NCI-H524 (cell line): ENCODE measurements at regions not wholly inside any gene's neighbourhood (a gene's known extent, or its start where the extent isn't known, plus 50 kb on each side); places are given as distances from the start of the nearest gene placed in this dataset.

ENCODE experiments used
- DNase-seq, 2 experiments: peaks; one replicate each; lab custom pipeline; 2025; lab: John Stamatoyannopoulos, UW

DNA sequence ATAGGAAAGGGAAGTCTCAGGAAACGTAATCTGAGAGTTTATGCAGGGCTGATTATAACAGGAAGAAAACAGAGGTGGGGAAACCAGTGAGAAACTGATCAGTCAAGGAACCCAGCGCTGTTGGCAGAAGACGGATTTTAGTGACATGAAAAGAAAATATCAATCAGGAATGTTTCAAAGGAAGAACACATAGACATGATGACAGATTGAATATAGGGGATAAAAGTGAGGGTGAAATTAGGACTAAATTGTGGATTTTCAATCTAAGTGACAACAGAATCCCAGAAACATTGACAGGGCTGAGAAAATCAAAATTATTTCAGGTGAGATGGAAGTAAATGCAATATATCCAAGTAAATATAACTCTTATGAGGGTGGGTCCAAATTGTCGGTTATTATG, 199.8 kb upstream of the CCDC150 start:
- DNase-seq, result no peak

DNA sequence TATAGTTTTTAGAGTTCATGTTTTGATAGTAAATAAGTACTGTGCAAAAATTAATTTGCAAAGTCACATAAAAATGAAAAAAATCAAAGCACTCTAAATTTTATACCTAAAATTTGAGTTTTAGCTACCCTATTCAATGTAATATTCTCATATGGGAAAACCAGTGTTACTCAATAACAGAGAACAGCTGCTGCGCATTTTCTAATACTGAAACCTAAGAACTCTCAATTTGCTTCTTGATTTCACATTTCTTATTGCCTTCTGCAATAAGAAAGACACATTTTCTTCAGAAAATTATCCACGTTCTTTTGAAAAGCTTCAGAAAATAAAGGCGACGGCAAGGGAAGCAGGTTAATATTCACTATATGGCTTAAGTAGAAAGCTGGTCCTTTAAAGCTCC, 199.1 kb upstream of the CCDC150 start:
- DNase-seq, result peak in 1 of 2 experiments; percentile 47

DNA sequence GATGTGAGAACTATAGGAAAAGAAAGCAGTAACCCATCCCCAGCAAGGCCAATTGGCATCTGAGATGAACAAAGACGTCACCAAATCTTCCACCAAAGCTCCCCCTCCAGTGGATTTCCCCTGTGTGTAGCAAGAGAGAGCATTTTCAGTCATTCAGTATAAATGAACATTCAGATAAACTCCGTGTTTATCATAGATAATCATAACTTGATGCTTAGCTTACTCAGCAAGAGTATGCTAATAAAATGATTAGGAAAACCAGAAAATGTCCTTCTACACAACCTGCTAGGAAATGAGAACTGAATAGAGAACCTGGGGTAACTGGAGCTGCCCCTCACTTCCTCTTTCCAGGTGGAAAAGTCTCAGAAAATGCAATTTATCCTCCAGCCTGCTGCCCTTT, 198.0 kb upstream of the CCDC150 start:
- no peak for DNase-seq

DNA sequence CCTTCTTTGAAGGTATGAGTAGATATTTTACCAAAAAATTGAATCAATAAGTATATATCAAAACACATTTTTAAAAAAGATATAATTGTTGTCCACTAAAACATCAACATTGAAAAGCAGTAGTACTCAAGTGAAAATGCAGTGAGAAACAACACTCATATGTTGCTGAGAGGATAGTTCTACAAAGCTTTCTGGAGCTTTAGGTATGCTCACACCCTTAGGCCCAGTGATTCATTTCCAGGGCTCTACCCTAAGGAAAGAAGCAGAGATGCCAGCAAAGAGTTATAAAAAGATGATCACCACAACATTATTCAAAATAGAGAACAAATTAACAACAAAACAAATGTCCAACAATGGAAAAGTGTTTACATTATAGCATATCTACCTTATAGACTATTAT, 197.3 kb upstream of the CCDC150 start:
- no peak for DNase-seq

DNA sequence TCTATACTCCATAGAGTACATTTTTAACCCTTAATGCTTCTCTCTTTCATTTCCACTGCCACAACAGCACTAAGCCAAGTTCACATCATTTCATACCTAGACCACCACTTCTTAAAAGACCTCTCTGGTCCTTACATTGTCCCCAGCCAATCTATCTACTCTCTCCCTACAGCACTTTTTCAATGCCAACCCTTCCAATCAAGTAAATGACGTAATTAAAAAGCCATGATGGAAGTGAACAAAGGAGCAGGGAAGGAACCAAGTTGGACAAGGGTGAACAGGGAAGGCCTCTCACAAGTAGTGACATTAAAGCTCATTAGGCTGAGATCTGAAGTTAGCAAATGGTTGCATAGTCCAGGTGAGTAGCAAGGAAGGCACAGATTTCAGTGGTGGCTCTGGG, 195.1 kb upstream of the CCDC150 start:
- no peak for DNase-seq

DNA sequence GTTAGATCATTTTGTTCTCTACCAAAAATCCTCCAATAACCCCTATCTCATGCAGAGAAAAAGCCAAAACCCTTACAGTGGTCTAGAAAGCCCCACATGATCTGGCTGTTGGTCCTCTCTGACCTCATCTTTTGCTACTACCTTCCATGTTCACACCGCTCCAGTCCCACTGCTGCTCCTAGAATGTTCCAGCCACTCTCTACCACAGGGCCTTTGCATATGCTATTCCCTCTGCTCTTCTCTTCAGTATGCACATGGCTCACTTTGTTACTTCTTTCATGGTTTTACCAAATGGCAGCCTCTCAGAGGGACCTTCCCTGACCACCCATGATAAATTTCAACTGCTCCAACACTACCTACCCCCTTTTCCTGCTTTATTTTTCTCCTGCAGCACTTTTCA, 193.5 kb upstream of the CCDC150 start:
- no peak for DNase-seq

DNA sequence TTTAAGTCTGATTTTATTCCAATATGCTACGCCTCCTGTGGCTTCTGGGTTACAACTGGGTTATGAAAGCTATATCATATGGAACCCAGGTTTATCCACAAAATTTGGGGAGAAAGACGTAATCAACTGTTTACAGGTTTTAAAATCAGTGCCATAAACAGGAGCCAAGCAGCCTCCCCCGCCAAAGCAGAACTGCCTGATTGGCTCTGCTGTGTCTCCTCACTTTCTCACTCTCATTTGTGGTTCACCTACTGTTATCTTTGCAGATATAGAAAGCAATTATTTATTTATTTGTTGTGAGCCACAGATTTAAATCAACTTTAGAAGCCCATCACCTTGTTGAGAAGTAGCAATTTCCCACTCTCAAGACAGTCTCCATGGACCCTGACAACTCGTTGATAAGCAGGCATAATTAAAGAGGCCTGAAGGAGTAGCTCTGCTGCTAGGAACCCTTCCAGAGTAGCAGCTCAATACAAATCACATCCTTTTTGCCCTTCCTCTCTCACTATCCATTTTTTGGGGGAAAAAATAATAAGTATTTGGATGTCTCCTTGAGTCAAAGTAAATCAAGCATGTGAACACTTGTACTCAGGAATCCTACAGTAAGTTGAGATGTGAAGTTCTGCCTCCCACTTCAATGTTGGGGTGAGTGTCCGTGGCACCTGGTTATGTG, 191.0 kb upstream of the CCDC150 start:
- DNase-seq, result no peak

DNA sequence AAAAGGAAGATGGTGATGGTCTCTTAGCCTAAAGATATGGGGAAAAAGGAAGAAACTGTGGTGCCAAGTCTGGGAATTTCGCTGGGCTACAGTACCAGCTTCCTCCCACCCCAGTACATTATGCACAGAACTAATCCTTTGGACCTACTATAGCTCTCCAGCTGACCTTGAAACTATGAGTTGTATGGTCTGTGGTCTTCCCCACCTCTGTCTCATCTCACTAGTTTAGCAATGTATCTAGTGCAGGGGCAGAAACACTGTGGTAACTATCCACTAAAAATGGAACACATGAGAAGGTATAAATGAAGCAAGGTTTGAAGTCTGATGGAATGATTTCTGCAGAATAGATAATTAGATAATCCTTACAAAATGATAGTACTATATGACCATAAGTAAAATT, 190.4 kb upstream of the CCDC150 start:
- DNase-seq, result no peak

DNA sequence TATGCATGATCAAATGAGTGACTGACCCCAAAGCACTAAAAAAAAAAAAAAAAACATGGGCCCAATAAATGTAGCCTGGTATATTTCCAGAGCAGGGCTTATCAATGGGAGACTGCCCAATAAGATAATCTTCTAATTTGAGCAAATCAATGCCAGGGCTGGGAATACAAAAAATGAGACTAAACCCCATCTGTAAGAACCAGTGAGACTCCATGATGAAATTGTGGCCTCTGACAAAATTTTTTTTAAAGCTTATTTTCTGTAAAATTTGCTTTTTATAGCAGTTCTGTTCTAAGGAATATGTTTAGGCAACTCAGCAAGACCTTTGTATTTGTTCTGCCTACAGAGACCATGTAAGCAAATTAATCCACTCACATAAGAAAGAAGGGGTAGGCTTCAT, 186.8 kb upstream of the CCDC150 start:
- DNase-seq, result no peak

DNA sequence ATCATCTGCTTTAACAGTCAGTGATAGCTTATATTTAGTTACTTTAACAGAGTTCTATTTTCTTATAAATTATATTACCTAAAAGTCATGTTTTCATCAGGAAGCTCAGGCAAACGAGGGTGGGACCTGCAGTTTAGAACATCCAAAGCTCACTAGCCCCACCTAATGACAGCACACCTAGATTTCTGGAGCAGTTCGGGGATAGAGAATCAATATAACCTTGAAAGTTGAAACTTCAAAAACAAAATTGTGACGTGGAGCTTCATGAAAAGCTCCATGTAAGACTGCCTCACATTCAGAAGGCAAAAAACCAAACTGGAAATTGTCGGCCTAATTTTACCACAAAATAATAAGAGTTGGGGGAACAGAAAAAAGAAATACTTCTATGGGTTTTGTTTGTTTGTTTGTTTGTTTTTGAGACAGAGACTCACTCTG, 185.9 kb upstream of the CCDC150 start:
- peak in 1 of 2 experiments; percentile 45 for DNase-seq

DNA sequence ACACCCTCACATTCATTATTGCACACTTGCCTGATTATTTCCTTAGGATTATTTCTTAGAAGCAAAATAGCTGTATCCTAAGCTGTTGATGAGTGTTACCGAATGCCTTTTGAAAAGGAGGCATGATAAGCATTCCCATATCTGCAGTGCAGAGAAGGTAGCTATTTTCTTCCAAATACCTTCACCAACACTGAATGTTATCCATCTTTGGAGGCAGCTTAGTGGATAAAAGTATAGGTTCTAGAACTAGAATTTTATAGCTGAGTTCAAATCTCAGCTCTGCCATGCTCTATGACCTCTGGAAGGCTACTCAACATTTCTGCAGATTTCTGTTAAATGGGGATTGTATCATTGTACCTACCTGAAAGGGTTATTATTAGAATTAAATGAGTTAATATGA, 185.0 kb upstream of the CCDC150 start:
- no peak for DNase-seq

DNA sequence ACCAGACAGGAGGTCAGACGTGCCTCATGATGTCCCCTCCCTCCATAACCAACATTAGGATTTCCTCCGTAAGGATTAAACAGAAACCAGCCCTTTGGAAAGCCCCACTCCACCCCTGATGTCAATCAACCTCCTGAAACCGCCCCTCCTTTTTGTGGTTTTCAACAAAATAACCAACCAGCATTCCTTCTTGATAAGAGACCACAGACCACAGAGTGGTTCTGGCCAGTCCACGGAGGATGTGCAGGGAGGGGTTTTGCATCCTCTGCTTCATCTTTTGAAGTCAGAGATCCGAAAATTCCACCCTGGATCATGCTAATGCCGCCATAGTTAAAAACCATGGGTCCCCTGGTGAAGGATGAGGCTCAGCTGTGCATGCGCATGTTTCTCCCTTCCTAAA, 180.0 kb upstream of the CCDC150 start:
- DNase-seq, result no peak

DNA sequence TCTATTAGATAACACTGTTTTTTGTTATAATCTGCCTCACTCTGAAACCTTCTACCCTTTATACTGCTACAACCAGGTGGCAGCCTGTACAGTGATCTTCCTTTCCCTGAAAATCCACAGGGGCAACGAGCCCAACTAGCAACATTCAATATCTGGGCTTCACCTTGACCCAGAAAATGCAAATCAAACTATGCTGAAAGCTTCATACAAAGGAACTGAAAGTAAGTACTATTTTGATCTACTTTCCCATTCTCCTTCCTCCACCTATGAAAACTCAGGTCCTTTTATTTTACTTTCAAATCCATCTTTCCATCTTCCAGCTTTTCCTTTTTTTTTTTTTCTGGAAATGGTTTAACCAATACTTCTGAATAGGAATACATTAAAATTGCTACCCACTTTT, 175.8 kb upstream of the CCDC150 start:
- no peak for DNase-seq

DNA sequence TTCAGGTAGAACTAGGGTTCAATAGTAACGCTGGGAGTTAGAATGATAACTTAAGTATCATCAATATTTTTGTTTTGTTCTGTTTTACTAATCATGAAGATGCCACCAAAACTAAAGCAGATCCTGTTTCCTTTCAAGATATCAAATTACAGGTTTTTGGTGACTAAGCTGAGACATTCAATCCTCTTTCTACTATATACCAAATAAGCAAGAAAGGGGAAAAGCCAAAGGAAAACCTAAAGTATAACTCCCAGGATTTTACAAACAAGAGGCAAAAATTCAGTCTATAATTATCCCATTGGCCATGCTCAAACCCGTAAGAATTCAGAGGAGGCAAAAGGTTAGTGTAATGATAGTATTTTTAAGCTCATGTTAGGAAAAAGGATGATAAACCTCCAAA, 175.2 kb upstream of the CCDC150 start:
- no peak for DNase-seq

DNA sequence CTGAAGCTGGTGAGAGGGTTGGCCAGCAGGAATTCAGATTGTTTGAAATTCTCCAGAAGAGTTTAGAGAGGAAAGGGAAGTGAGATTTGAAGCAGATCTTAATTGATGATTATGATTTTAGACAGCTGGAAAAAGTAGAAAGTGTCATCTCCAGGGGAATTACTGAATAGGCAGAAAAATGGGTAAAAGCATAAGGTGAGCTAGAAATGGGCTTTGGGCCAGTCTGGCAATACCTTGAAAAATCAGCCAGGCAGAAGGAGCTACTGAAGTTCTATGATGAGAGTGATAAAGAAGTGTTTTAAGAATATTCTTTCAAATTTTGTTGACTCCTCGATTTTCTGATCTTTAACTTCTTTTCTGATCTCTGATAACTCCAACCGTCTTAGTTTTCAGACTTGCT, 172.9 kb upstream of the CCDC150 start:
- no peak for DNase-seq

DNA sequence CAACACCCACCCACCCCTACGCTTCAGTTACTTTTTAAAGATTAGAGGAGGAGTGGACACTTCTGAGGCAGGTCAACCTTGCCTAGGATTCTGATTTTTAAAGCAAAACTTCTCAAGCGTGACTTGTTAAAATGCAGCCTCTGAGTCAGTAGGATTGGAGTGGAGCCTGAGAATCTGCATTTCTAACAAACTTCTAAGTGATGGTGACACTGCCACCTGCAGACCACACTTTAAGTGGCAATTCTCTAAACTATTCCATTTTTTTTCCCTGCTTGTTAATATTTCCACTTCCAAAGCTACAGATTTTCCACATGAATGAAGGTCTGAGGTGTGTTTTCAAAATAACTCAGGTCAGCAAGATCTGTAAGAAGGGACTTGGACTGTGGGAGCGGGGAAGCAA, 171.1 kb upstream of the CCDC150 start:
- no peak for DNase-seq

DNA sequence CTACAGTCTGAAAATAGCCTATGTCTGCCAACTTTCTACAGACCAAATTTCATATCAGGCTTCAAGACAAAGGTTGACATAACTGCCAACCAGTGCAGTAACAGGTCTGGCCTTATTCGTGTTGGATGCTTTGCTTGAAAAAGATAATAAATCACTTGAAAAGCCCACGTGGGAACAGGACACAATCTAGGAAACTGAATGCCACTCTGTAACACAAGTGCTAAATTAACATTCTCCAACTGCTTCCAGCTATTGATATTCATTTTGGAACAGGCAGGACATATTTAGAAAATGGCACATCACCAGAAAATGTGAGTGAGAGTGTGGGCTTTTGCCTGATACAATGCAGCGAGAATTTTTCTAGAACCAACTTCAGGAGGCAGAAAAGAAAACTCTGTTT, 165.9 kb upstream of the CCDC150 start:
- DNase-seq, result no peak

DNA sequence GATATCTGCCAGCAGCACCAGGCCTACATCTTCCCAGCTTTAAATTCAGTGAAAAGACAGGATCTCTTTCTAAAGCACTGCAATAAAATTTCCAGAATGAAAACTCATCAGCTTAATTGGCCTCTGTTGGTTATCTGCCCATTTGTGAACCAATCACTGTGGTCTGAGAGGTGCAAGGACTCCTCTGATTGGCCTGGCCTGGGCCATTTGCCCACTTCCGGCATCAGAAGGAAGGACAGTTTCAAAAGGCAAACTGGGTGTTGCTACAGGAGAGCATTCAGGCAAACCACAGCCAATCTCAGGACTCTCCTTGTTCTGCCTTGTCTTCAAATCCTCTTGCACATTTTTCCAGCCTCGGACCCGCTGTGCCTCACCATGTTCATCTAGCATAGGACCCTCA, 163.9 kb upstream of the CCDC150 start:
- DNase-seq, result no peak

DNA sequence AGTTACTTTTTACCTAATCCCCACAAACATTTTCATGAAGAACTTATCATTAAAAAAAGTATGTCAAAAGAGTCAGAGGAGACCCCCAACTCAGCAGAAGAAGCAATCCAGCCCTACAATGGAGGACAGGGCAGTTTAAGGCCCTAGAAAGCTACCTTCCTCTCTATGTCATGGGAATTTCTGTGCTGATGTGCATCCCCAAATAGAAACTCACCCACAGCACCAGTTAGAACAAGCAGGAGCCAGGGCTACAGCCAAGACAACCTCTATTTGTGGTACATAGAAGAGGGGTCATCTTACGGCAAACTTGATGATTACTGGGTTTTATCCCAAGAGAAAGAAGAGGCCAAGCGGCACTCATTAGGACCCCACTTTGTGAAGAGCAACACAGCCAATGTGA, 160.9 kb upstream of the CCDC150 start:
- DNase-seq, result no peak

DNA sequence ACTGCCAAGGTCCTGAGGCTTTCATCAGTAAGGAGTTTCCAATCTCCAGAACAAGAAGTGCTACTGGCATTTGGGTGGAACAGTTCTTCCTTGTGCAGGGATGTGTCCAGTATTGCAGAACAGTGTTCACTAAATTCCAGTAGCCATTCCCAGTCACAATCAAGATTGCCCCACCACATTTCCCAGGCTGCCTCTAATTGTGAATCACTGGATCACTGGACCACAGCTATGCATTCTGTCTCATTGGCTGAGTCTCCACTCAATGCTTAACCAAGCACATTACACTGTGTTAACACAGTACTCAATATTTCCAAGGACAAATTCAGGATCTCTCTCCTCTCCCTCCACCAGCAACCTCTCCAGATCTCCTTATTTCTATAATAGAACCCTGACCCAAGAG, 160.2 kb upstream of the CCDC150 start:
- DNase-seq, result no peak

DNA sequence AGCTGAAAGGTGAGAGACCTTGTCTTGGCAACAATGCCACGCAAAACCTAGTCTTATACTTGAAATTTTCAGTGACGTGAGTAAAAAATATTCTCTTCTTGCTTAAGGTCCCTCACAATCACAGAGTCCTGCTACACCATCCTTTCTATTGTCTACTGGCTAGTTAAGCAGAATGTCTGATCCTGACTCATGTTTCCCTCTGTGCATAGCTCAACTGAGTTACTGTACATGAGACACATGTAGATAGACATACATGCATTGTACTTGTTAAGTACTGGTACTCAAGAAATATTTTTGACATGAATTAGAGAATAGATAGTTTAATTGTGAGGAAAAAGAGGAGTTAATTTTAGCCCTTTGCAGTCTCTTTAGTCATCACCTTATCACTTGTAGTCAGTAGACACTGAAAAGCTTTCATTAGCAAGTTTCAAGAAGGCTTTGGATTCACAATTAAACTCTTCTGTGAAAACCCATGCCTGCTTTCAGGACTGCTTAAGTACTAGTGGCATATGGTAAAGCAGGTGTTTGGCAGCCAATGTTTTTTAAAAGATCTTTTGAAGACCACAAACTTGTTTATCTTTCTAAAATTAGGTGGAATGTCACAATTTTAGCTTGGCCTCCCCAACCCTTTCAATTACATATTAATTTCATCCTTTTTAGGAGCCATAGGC, 158.7 kb upstream of the CCDC150 start:
- peak; percentile 65 to 90 for DNase-seq

DNA sequence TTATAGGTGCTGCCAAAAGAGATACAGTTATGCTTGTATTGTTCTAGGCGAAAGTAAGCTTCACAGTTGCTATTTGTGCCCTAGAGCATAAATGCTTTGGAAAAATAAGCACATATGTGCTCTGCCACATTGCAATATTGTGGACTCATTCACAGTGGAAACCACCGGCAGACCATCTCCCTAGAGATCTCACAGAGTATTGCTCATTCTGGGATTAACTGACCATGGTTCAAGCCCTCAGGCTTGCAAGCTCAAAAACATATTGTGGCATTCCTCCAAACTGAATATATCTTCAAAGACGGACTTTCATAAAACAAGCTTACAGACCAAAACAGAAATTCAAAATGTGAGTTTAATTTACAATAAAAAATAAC, 158.2 kb upstream of the CCDC150 start:
- peak; percentile 65 to 86 for DNase-seq

DNA sequence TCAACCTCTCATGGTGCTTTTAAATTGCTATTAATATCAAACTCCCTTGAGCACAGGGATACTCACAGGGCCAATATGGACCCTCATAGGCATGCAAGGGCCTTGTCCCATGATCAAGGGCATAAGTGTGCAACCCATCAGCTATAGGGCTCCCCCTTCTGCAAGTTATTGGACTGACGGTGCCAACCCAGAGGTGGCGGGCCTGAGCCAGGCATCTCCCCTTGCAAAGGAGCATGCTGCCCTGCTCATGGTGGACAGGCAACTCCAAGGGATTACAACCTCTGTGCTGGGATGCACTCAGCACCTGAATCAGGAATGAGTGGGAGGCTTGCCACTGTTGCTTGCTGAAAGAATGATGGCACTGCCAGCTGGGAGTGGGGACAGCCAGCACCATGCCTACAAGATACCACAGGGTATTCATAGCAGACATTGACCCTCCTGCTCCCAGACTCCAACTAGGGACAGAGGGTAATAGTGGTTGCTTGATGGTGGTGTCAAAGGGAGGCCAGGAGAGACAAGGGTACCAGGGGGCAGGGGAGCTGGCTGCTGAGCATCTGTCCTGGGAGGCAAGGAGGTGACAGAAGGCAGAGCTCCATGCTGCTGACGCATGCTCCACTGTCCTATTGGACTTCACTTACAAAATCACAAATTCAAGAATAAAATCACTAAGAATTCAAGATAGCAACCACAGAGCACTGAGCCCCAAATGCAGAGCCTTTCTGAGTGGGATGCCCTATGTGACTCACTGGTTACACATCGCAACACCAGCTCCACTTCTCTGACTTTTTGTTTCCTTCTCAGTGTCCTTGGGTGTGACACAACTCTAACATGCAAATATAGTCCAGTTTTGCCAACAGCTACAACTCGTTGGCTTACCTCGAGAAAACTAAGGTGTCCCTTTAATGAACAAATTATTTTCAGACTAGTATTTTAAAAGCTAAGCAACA, 157.1 kb upstream of the CCDC150 start:
- DNase-seq, result peak in 1 of 2 experiments; percentile 2
